ENCODE measurements at regions not wholly inside any gene's neighbourhood (a gene's known extent, or its start where the extent isn't known, plus 50 kb on each side); places are given as distances from the start of the nearest gene placed in this dataset.

DNA sequence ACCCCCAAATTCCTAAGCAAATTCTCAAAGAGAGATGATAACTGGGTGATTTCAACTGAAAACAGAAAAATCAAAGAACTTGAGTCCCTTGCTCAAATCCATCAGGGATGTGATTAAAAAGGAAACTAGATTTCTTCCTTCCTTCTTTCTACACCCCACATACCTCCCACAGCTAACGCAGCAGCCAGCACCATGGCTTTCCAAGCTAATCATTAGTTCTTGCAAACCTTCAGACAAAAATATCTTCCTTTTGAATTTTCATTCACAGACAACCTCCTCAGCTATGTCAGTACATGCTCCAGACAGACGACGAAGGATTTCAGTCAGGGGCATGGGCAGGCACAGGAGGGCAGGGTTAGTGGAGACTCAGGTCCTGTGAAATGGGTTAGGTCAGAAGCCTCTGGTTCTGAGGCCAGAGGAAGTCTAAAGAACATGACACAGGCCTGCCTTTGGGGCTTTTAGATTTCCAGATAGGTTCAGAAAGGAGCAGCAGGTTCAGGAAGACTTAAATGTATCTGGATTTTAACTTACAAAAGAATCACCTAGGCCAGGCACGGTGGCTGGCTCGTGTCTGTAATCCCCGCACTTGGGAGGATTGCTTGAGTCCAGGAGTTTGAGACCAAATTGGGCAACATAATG, 173.7 kb upstream of the NFIB start:
- DNase-seq, result no peak
- H3K9me3 ChIP-seq, result no peaks in the 10 kb centered on the region
- no peaks in the 10 kb centered on the region for H3K4me1 ChIP-seq
- no peak overlapping the region for H3K4me3 ChIP-seq
- H3K27ac ChIP-seq, result no peak overlapping the region
- H3K27me3 ChIP-seq, result no peaks in the 10 kb centered on the region
- no peaks in the 10 kb centered on the region for H3K36me3 ChIP-seq
- TF ChIP-seq CTCF (IDR thresholded peaks at IDR 0.05), result no peak
- TF ChIP-seq POLR2A (IDR thresholded peaks at IDR 0.05), result no peak

GRCh38 chr9:14485366-14485765, 171.4 kb upstream of the NFIB start:
- H3K9me3 ChIP-seq, result no peaks in the 10 kb centered on the region
- H3K27me3 ChIP-seq, result no peaks in the 10 kb centered on the region
- no peak for DNase-seq
- TF ChIP-seq CTCF (IDR thresholded peaks at IDR 0.05) (no peak), POLR2A (IDR thresholded peaks at IDR 0.05) (no peak)
- no peaks in the 10 kb centered on the region for H3K4me1 ChIP-seq
- no peaks in the 10 kb centered on the region for H3K36me3 ChIP-seq
- no peak overlapping the region for H3K27ac ChIP-seq
- H3K4me3 ChIP-seq, result no peak overlapping the region

DNA sequence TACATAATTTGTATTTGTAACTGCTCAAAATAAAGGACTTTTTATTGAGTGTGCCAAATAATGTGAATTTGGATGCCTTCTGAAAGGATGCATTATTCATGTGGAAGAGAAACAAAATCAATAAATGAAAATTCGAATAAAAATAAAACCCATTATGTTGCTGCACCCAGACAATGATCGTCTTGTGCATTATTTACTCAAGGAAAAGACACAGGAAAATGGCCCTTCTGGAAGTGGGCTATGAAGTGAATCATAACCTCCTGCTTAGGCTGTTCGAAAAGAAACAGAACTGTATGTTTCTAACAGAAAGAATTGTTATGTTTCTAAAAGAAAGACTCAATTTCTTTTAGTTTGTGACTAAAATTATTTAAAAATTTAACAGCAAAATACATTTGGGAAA, 168.9 kb upstream of the NFIB start:
- no peak overlapping the region for H3K27ac ChIP-seq
- DNase-seq, result no peak
- H3K36me3 ChIP-seq, result no peaks in the 10 kb centered on the region
- H3K27me3 ChIP-seq, result no peaks in the 10 kb centered on the region
- TF ChIP-seq POLR2A (IDR thresholded peaks at IDR 0.05) (no peak), CTCF (IDR thresholded peaks at IDR 0.05) (no peak)
- no peaks in the 10 kb centered on the region for H3K4me1 ChIP-seq
- no peak overlapping the region for H3K4me3 ChIP-seq
- H3K9me3 ChIP-seq, result no peaks in the 10 kb centered on the region

DNA sequence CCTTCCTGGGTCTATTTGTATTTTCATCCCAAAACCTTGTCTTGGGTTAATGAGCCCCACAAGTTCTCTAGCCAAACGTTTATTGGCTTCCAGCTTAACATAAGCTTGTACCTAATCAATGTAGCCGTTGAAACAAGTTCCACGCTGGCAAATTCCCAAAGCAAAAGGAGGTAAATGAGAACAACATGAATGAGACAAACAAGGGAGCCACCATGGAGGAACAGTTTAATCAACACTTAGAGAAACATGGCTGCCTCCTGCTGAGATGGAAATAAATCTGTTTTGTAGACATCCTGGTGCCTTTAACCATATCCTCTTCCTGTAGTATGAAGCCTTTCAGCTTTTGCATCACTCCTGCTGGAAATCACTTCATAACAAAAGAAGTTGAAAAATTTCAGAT, 166.6 kb upstream of the NFIB start:
- Histone ChIP-seq H3K36me3 (no peaks in the 10 kb centered on the region), H3K4me1 (no peaks in the 10 kb centered on the region), H3K27me3 (no peaks in the 10 kb centered on the region), H3K9me3 (no peaks in the 10 kb centered on the region), H3K27ac (no peak overlapping the region), H3K4me3 (no peak overlapping the region)
- no peak for DNase-seq
- no peak for TF ChIP-seq POLR2A (IDR thresholded peaks at IDR 0.05)
- no peak for TF ChIP-seq CTCF (IDR thresholded peaks at IDR 0.05)

DNA sequence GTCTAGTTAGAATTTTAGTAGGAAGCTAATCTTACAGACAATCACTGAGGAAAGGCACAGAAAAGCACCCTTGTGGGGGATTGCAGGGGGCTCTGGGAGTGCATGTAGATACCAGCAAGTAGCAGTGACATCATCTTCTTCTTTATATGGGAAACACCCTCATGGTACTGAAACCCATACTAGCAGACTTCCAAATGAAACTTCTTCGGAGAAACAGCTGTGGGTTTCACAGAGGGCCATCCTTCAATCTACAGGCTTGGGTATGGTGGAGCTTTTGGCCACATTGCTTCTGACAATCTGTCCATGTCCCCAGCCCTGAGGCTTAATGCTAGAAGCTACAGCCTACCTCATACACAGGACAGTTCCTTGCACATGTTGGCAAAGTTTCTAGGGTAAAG, 165.2 kb upstream of the NFIB start:
- no peak overlapping the region for H3K27ac ChIP-seq
- DNase-seq, result no peak
- H3K4me3 ChIP-seq, result no peak overlapping the region
- TF ChIP-seq CTCF (IDR thresholded peaks at IDR 0.05) (no peak), POLR2A (IDR thresholded peaks at IDR 0.05) (no peak)
- no peaks in the 10 kb centered on the region for H3K4me1 ChIP-seq
- H3K9me3 ChIP-seq, result no peaks in the 10 kb centered on the region
- H3K36me3 ChIP-seq, result no peaks in the 10 kb centered on the region
- H3K27me3 ChIP-seq, result no peaks in the 10 kb centered on the region

Data from Peyer's patch (tissue), 4 donors.